K562 (cell line): ENCODE measurements at regions not wholly inside any gene's neighbourhood (a gene's known extent, or its start where the extent isn't known, plus 50 kb on each side); places are given as distances from the start of the nearest gene placed in this dataset.

Experiments
- ASH1L ChIP-seq: fragments of 450-650 bp; IDR thresholded peaks from 2 replicates; pipeline ENCODE4 v1.6.1; 2018; ENCODE audit warnings: borderline replicate concordance, mild to moderate bottlenecking, low read depth; ENCODE audit not compliant: partially characterized antibody
- DDX20 ChIP-seq: fragments of 450-650 bp; IDR thresholded peaks from 2 replicates; pipeline ENCODE4 v1.6.1; 2016; ENCODE audit warnings: missing genetic modification characterization, low read depth, mild to moderate bottlenecking, missing compliant biosample characterization, moderate library complexity
- DMBX1 ChIP-seq: fragments of 250-450 bp; sonication (Bioruptor Pico); IDR thresholded peaks from 2 replicates; pipeline ENCODE4 v1.8.0; 2022; ENCODE audit warnings: inconsistent platforms, mild to moderate bottlenecking, moderate library complexity, borderline replicate concordance
- DPF2 ChIP-seq: fragments of 450-650 bp; IDR thresholded peaks from 2 replicates; pipeline ENCODE4 v1.6.1; 2016
- HNRNPL ChIP-seq: fragments of 200-400 bp; formaldehyde crosslinking; IDR thresholded peaks from 2 replicates; pipeline ENCODE4 v1.6.1; 2017; ENCODE audit warnings: low read depth, mild to moderate bottlenecking, low read length
- MEF2D ChIP-seq: conservative IDR thresholded peaks from 2 replicates; pipeline ENCODE4 v1.6.1; 2016; ENCODE audit warnings: low read depth, missing genetic modification characterization, missing compliant biosample characterization
- NR2C1 ChIP-seq, 2 experiments: fragments of 450-650 bp; IDR thresholded peaks; 2 replicates each; pipeline ENCODE4 v1.6.1; 2017; ENCODE audit warnings: mild to moderate bottlenecking in 2 of 2, antibody characterized with exemption in 1 of 2, inconsistent platforms in 1 of 2, missing compliant biosample characterization in 1 of 2, missing genetic modification characterization in 1 of 2
- RFX5 ChIP-seq: IDR thresholded peaks from 2 replicates; pipeline ENCODE4 v1.6.1; 2011; ENCODE audit warnings: low read depth, mild to moderate bottlenecking, improper control_type of control experiment, low read length
- SIN3A ChIP-seq, 2 experiments: fragments of 150-350 bp in 1 of 2; IDR thresholded peaks; 2 replicates each; pipeline ENCODE4 v1.6.1; 2011 to 2016; ENCODE audit warnings: borderline replicate concordance in 2 of 2, low read depth in 2 of 2, low read length in 2 of 2, mild to moderate bottlenecking in 2 of 2, moderate library complexity in 2 of 2; ENCODE audit not compliant: control insufficient read depth in 1 of 2
- STAG1 ChIP-seq: sonication (generic); formaldehyde crosslinking; IDR thresholded peaks from 2 replicates; pipeline ENCODE4 v1.5.0; 2020; ENCODE audit warnings: missing genetic modification reagents, borderline replicate concordance
- YBX1 ChIP-seq: fragments of 450-650 bp; IDR thresholded peaks from 2 replicates; pipeline ENCODE4 v1.7.1; 2016; ENCODE audit warnings: mild to moderate bottlenecking
- ZNF282 ChIP-seq: sonication (generic); formaldehyde crosslinking; IDR thresholded peaks from 2 replicates; pipeline ENCODE4 v1.8.1; 2023; ENCODE audit warnings: missing genetic modification reagents
- ZNF311 ChIP-seq: fragments of 250-450 bp; sonication (Bioruptor Pico); IDR thresholded peaks from 2 replicates; pipeline ENCODE4 v1.4.0; 2020; ENCODE audit warnings: mild to moderate bottlenecking, moderate library complexity
- ZNF445 ChIP-seq: fragments of 250-450 bp; sonication (Bioruptor Pico); IDR thresholded peaks from 2 replicates; pipeline ENCODE4 v1.4.0; 2020; ENCODE audit warnings: low read depth, mild to moderate bottlenecking, moderate library complexity
- ZNF699 ChIP-seq: fragments of 250-450 bp; sonication (Bioruptor Pico); IDR thresholded peaks from 2 replicates; pipeline ENCODE4 v1.8.0; 2021; ENCODE audit warnings: mild to moderate bottlenecking, moderate library complexity; ENCODE audit not compliant: insufficient replicate concordance
- ZNF707 ChIP-seq: fragments of 250-450 bp; sonication (Bioruptor Pico); conservative IDR thresholded peaks from 2 replicates; pipeline ENCODE4 v1.8.0; 2022; ENCODE audit warnings: inconsistent platforms, mild to moderate bottlenecking, moderate library complexity
- TF ChIP-seq, protein P1 (sequence below): fragments of 150-350 bp; conservative IDR thresholded peaks from 2 replicates; pipeline ENCODE4 v1.6.1; 2014; ENCODE audit warnings: low read length
- TF ChIP-seq, protein P2 (sequence below): fragments of 450-650 bp; formaldehyde crosslinking; IDR thresholded peaks from 2 replicates; pipeline ENCODE4 v1.4.0; 2020; ENCODE audit warnings: mild to moderate bottlenecking, moderate library complexity
- TF ChIP-seq, protein P3 (sequence below): sonication (generic); formaldehyde crosslinking; IDR thresholded peaks from 2 replicates; pipeline ENCODE4 v1.8.0; 2023; ENCODE audit warnings: missing genetic modification reagents, mild to moderate bottlenecking, borderline replicate concordance

DNA sequence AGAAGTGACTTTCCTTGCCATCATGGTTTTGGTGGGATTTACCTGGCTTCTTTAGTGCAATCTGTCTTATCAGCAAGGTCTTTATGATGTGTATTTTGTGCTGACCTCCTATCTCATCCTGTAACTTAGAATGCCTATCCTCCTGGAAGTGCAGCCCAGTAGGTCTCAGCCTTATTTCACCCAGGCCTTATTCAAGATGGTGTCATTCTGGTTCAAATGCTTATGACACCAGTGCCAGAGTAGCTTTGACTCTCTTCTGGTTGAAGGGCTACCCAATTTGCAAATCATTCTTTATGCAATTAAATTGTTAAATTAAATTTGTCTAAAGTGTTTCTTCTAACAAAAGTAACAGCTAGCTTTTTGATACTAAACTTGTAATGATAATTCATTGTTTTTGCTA is 58.8 kb upstream of the PRDM9 start (continued):
- TF ChIP-seq ASH1L (no peak), HNRNPL (no peak), ZNF282 (CRISPR knock-in tag) (no peak), MEF2D (tag) (no peak), STAG1 (CRISPR knock-in tag) (no peak), ZNF311 (peak; percentile 97), ZNF699 (CRISPR knock-in tag) (no peak), DDX20 (tag) (0 out of 2 replicates have a peak, but pooled peaks have one; percentile 18), YBX1 (no peak), NR2C1 (IDR thresholded peaks at IDR 0.05) (no peak), NR2C1 (tag; IDR thresholded peaks at IDR 0.05) (no peak), DPF2 (no peak), SIN3A (IDR thresholded peaks at IDR 0.05; ENCODE audit: borderline replicate concordance in 2 of 2, control insufficient read depth in 1 of 2, low read depth in 2 of 2, low read length in 2 of 2) (no peak), DMBX1 (peak; percentile 69; the same call in 1 of the 2 replicates), ZNF707 (CRISPR knock-in tag) (no peak), RFX5 (no peak), ZNF445 (CRISPR knock-in tag) (no peak)
- TF ChIP-seq, protein P1, sequence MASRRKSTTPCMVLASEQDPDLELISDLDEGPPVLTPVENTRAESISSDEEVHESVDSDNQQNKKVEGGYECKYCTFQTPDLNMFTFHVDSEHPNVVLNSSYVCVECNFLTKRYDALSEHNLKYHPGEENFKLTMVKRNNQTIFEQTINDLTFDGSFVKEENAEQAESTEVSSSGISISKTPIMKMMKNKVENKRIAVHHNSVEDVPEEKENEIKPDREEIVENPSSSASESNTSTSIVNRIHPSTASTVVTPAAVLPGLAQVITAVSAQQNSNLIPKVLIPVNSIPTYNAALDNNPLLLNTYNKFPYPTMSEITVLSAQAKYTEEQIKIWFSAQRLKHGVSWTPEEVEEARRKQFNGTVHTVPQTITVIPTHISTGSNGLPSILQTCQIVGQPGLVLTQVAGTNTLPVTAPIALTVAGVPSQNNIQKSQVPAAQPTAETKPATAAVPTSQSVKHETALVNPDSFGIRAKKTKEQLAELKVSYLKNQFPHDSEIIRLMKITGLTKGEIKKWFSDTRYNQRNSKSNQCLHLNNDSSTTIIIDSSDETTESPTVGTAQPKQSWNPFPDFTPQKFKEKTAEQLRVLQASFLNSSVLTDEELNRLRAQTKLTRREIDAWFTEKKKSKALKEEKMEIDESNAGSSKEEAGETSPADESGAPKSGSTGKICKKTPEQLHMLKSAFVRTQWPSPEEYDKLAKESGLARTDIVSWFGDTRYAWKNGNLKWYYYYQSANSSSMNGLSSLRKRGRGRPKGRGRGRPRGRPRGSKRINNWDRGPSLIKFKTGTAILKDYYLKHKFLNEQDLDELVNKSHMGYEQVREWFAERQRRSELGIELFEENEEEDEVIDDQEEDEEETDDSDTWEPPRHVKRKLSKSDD: no peak
- TF ChIP-seq, protein P2, sequence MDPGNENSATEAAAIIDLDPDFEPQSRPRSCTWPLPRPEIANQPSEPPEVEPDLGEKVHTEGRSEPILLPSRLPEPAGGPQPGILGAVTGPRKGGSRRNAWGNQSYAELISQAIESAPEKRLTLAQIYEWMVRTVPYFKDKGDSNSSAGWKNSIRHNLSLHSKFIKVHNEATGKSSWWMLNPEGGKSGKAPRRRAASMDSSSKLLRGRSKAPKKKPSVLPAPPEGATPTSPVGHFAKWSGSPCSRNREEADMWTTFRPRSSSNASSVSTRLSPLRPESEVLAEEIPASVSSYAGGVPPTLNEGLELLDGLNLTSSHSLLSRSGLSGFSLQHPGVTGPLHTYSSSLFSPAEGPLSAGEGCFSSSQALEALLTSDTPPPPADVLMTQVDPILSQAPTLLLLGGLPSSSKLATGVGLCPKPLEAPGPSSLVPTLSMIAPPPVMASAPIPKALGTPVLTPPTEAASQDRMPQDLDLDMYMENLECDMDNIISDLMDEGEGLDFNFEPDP: peak; percentile 48; the same call in 1 of the 2 replicates
- TF ChIP-seq, protein P3, sequence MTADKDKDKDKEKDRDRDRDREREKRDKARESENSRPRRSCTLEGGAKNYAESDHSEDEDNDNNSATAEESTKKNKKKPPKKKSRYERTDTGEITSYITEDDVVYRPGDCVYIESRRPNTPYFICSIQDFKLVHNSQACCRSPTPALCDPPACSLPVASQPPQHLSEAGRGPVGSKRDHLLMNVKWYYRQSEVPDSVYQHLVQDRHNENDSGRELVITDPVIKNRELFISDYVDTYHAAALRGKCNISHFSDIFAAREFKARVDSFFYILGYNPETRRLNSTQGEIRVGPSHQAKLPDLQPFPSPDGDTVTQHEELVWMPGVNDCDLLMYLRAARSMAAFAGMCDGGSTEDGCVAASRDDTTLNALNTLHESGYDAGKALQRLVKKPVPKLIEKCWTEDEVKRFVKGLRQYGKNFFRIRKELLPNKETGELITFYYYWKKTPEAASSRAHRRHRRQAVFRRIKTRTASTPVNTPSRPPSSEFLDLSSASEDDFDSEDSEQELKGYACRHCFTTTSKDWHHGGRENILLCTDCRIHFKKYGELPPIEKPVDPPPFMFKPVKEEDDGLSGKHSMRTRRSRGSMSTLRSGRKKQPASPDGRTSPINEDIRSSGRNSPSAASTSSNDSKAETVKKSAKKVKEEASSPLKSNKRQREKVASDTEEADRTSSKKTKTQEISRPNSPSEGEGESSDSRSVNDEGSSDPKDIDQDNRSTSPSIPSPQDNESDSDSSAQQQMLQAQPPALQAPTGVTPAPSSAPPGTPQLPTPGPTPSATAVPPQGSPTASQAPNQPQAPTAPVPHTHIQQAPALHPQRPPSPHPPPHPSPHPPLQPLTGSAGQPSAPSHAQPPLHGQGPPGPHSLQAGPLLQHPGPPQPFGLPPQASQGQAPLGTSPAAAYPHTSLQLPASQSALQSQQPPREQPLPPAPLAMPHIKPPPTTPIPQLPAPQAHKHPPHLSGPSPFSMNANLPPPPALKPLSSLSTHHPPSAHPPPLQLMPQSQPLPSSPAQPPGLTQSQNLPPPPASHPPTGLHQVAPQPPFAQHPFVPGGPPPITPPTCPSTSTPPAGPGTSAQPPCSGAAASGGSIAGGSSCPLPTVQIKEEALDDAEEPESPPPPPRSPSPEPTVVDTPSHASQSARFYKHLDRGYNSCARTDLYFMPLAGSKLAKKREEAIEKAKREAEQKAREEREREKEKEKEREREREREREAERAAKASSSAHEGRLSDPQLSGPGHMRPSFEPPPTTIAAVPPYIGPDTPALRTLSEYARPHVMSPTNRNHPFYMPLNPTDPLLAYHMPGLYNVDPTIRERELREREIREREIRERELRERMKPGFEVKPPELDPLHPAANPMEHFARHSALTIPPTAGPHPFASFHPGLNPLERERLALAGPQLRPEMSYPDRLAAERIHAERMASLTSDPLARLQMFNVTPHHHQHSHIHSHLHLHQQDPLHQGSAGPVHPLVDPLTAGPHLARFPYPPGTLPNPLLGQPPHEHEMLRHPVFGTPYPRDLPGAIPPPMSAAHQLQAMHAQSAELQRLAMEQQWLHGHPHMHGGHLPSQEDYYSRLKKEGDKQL (CRISPR knock-in tag): no peak
